Transverse colon (tissue), 4 donors: ENCODE measurements at regions not wholly inside any gene's neighbourhood (a gene's known extent, or its start where the extent isn't known, plus 50 kb on each side); places are given as distances from the start of the nearest gene placed in this dataset.
A peak's percentile ranks its signal among the peaks of the same experiment; 100 is the strongest.

Experiments
- DNase-seq: peaks from one replicate; pipeline ENCODE4 v3.0.0-alpha.2; 2019
- H3K27ac ChIP-seq, 4 donors: fragments of 200-600 bp; sonication (generic); 2 replicates each; pipeline ENCODE4 v1.5.1; 2016 to 2018; ENCODE audit warnings: inconsistent platforms in 4 of 4
- H3K27me3 ChIP-seq: fragments of 200-600 bp; sonication (generic); 2 replicates; pipeline ENCODE4 v1.5.1; 2017; ENCODE audit warnings: inconsistent platforms
- H3K36me3 ChIP-seq, 4 donors: fragments of 200-600 bp; sonication (generic); 2 replicates each; pipeline ENCODE4 v1.5.1; 2017 to 2019; ENCODE audit warnings: inconsistent platforms in 4 of 4
- H3K4me1 ChIP-seq, 4 donors: fragments of 200-600 bp; sonication (generic); 2 replicates each; pipeline ENCODE4 v1.5.1; 2017 to 2020; ENCODE audit warnings: inconsistent platforms in 4 of 4
- H3K4me3 ChIP-seq, 4 donors: fragments of 200-600 bp; sonication (generic); 1 replicate in 1 of 4; 2 replicates in 3 of 4; pipeline versions ENCODE4 v1.5.1 to v1.6.1; 2017 to 2019; ENCODE audit warnings: inconsistent platforms in 4 of 4
- H3K9me3 ChIP-seq, 2 donors: fragments of 200-600 bp; sonication (generic); 2 replicates each; pipeline ENCODE4 v1.5.1; 2017 to 2019; ENCODE audit warnings: inconsistent platforms in 2 of 2
- EP300 ChIP-seq: sonication (generic); formaldehyde crosslinking; IDR thresholded peaks from one replicate; pipeline ENCODE4 v1.6.1; 2017; ENCODE audit warnings: antibody characterized with exemption, low read depth
- POLR2A ChIP-seq: fragments of 450-650 bp; IDR thresholded peaks from one replicate; pipeline ENCODE4 v1.6.1; 2016; ENCODE audit warnings: antibody characterized with exemption, mild to moderate bottlenecking, moderate library complexity
- POLR2AphosphoS5 ChIP-seq, 3 donors: sonication (generic); formaldehyde crosslinking; IDR thresholded peaks; one replicate each; pipeline ENCODE4 v1.6.1; 2016; ENCODE audit warnings: antibody characterized with exemption in 3 of 3
- WGBS, 2 donors: methylation state at CpG; one replicate each; pipeline ENCODE4 v1.1.5; 2018; ENCODE audit warnings: low coverage in 1 of 2; 5-methylcytosine and 5-hydroxymethylcytosine counted together
- in situ Hi-C, 4 donors: fragments of 200-750 bp; cut with MboI; loops; one replicate each; pipeline versions ENCODE4 v1.15.0 to v1.15.1; 2017; ENCODE audit warnings: low sequenced_read_pairs in 3 of 4, low pct_ligation_motif_present in 1 of 4, low pct_unique_long_range_greater_than_20kb in 1 of 4
- intact Hi-C: fragments of 100-400 bp; cut with DNase I; formaldehyde crosslinking; loops from one replicate; pipeline ENCODE4 v1.15.1; 2023; ENCODE audit warnings: low total_unique reads
- TF ChIP-seq, protein P1 (sequence below), 5 experiments: fragments of 200-600 bp in 3 of 5; fragments of 450-650 bp in 2 of 5; sonication (generic) in 3 of 5; IDR thresholded peaks; 1 replicate in 2 of 5; 2 replicates in 3 of 5; pipeline ENCODE4 v1.5.1; 2016 to 2017; ENCODE audit warnings: antibody characterized with exemption in 5 of 5, inconsistent platforms in 3 of 5, mild to moderate bottlenecking in 2 of 5, moderate library complexity in 1 of 5

DNA sequence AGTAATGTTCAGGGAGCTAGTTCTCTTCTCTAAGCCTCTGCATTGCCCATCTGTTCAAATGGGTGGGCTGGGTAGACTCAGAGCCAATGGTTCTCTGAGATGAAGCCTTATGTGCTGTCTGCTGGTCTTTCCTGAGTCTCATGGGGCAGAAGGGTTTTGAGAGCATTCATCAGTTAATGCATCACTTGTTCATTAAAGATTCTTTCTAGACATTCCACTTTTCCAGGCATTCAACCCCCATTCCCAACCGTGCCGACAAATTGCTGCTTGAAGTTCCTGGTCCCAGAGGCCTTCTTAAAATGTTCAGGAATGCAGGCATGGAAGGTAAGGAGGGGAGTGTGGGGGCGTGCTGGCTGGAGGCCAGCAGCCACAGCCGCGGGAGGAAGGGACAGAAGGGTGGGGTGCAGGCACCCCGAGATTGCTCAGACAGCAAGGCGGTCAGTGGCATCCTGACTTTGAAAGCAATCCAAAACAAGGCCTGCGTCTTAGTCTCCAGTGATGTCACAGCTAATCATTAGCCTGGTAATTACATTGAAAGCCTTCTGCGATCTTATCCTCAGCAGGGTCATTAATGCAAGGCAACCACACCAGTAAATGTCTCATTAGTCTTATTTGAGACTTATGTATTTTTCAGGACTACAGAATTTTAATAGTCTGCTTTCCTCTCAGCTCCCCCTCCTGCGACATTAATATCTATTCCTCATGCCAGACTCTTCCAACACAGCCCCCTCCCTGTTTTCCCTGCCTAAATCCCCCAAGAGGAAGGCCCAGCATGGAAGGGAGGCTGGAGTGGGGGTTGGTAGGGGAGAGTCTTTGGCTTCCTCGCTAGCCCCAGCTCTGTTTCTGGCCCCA is 328.8 kb downstream of the MIAT start:
- Histone ChIP-seq H3K4me3 (no peak overlapping the region), H3K4me1 (no peaks in the 10 kb centered on the region), H3K9me3 (no peaks in the 10 kb centered on the region), H3K36me3 (no peaks in the 10 kb centered on the region), H3K27me3 (no peaks in the 10 kb centered on the region), H3K27ac (no peak overlapping the region)
- no peak for DNase-seq
- in situ Hi-C loops = no loop called here
- TF ChIP-seq POLR2A = no peak
- TF ChIP-seq EP300 = no peak
- 40 to 46% methylated on average over 2 to 11 of the region's 11 CpGs for WGBS, 2 donors
- intact Hi-C loops = no loop called here

DNA sequence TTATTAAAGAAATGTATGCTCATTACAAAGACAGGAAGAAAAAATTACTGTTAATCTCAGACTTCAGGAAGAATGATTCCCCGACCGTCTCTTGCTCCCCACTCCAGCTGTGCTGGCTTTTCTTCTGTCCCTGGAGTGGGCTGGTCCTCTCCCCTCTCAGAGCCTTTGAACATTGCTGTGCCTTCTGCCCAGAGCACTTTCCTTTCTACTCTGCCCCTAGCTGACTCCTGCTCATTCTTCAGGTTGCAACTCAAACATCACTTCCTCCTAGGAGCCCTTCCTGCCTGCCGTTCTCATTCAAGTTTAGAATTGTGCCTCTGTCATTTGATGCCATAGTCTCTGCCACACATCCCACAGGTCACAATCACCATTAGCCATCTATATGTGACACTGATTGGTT is 329.5 kb downstream of the MIAT start:
- no peak overlapping the region for H3K4me3 ChIP-seq
- in situ Hi-C loops (no loop called here), intact Hi-C loops (no loop called here)
- no peaks in the 10 kb centered on the region for H3K9me3 ChIP-seq
- no peaks in the 10 kb centered on the region for H3K4me1 ChIP-seq
- no peaks in the 10 kb centered on the region for H3K36me3 ChIP-seq
- TF ChIP-seq, protein P1, sequence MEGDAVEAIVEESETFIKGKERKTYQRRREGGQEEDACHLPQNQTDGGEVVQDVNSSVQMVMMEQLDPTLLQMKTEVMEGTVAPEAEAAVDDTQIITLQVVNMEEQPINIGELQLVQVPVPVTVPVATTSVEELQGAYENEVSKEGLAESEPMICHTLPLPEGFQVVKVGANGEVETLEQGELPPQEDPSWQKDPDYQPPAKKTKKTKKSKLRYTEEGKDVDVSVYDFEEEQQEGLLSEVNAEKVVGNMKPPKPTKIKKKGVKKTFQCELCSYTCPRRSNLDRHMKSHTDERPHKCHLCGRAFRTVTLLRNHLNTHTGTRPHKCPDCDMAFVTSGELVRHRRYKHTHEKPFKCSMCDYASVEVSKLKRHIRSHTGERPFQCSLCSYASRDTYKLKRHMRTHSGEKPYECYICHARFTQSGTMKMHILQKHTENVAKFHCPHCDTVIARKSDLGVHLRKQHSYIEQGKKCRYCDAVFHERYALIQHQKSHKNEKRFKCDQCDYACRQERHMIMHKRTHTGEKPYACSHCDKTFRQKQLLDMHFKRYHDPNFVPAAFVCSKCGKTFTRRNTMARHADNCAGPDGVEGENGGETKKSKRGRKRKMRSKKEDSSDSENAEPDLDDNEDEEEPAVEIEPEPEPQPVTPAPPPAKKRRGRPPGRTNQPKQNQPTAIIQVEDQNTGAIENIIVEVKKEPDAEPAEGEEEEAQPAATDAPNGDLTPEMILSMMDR (IDR thresholded peaks at IDR 0.05) = no peak
- TF ChIP-seq POLR2A (no peak), POLR2AphosphoS5 (IDR thresholded peaks at IDR 0.05) (no peak), EP300 (no peak)
- H3K27ac ChIP-seq = no peak overlapping the region
- 30 to 38% methylated on average over 3 of the region's 3 CpGs for WGBS, 2 donors
- H3K27me3 ChIP-seq = no peaks in the 10 kb centered on the region
- DNase-seq = no peak

DNA sequence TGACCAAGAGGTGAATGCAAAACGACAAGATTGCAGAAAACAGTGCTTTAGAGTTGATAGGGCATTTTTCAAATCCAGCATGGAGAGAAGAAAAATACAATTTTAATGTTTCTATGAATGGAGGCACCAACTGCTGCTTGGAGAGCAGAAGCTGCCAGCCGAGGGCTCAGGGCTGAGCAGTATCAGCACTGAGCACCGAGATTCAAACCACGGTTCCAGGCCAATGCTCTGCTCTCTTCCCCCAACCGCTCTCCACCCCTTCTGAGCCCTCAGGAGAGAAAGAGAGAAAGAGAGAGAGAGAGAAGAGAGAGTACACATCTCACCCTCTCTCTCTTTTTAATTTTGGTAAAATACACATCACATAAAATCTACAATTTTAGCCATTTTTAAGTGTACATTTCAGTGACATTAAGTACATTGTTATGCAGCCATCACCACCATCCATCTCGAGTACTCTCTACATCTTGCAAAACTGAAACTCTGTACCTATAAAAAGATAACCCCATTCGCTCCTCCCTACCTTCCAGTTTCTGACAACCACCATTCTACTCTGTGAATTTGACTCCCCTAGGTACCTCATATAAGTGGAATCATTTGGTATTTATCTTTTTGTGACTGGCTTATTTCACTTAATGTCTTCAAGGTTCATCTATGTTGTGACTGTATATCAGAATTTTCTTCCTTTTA is 333.3 kb downstream of the MIAT start:
- no peaks in the 10 kb centered on the region for H3K9me3 ChIP-seq
- TF ChIP-seq POLR2AphosphoS5 (IDR thresholded peaks at IDR 0.05) = no peak
- H3K36me3 ChIP-seq = no peaks in the 10 kb centered on the region
- intact Hi-C loops = no loop called here
- 72 to 78% methylated on average over 4 to 7 of the region's 7 CpGs for WGBS, 2 donors
- H3K27ac ChIP-seq = no peak overlapping the region
- no peak overlapping the region for H3K4me3 ChIP-seq
- no peak for DNase-seq
- no peaks in the 10 kb centered on the region for H3K4me1 ChIP-seq
- in situ Hi-C loops = no loop called here
- no peaks in the 10 kb centered on the region for H3K27me3 ChIP-seq

DNA sequence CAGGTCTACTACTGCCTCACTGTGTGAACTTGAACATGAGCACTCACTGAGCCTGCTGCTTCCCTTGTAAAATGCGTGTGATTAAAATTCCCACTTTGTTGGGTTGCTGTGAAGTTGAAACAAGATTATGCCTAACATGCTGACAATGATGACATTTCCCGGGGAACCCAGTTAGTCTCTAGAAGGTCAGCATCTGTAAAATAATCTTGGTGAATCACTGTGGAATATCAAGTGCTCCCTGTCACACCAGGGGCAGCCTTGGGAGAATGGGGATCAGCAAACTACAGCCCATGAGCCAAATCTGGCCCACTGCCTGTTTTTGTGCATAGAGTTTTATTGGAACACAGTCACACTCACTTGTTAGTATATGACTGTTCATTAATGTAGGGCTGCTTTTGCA is 335.2 kb downstream of the MIAT start:
- in situ Hi-C loops = no loop called here
- intact Hi-C loops = no loop called here
- no peak for DNase-seq
- TF ChIP-seq EP300 = no peak
- TF ChIP-seq, protein P1 (IDR thresholded peaks at IDR 0.05) = no peak
- TF ChIP-seq POLR2A = no peak
- TF ChIP-seq POLR2AphosphoS5 (IDR thresholded peaks at IDR 0.05) = no peak
- no peaks in the 10 kb centered on the region for H3K4me1 ChIP-seq
- H3K27me3 ChIP-seq = no peaks in the 10 kb centered on the region
- H3K4me3 ChIP-seq = no peak overlapping the region
- H3K27ac ChIP-seq = peak overlapping the region in 1 of 4 donors; percentile 31
- WGBS, 2 donors = 56% methylated on average over 2 of the region's 2 CpGs; no CpG with 5 or more reads in 1 of the 2 donors
- no peaks in the 10 kb centered on the region for H3K36me3 ChIP-seq
- H3K9me3 ChIP-seq = no peaks in the 10 kb centered on the region

DNA sequence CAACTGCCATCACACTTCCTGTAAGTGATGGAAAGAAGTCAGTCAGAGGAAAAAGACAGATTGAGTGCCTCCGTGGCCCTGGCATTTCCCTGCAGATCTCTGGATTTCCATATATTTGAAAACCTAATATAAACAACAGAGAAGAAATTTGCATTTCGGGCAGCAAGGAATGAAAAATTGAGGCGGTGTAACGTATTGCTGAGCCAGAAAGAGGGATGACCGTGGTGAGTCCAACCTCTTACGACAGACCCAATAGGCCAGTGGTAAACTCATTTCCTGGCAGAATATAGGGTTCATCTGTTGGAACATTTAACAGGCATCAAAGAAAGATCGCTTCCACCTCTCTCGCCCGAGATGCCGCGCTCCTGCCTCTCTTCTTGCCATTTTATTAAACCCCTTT is 336.5 kb downstream of the MIAT start:
- in situ Hi-C loops (no loop called here), intact Hi-C loops (no loop called here)
- H3K27ac ChIP-seq = no peak overlapping the region
- H3K4me1 ChIP-seq = no peaks in the 10 kb centered on the region
- WGBS, 2 donors = 86 to 95% methylated on average over 5 to 11 of the region's 11 CpGs
- no peak overlapping the region for H3K4me3 ChIP-seq
- H3K9me3 ChIP-seq = no peaks in the 10 kb centered on the region
- no peak for DNase-seq
- TF ChIP-seq EP300 (no peak), POLR2AphosphoS5 (IDR thresholded peaks at IDR 0.05) (no peak), POLR2A (no peak)
- TF ChIP-seq, protein P1 (IDR thresholded peaks at IDR 0.05) = no peak
- no peaks in the 10 kb centered on the region for H3K27me3 ChIP-seq
- no peaks in the 10 kb centered on the region for H3K36me3 ChIP-seq
